ENCODE measurements at regions not wholly inside any gene's neighbourhood (a gene's known extent, or its start where the extent isn't known, plus 50 kb on each side); places are given as distances from the start of the nearest gene placed in this dataset.
"Not testable (repeated sequence)": the region's sequence is repeated elsewhere in the genome, so short reads cannot be mapped to it uniquely, and the experiment has no call there.

DNA sequence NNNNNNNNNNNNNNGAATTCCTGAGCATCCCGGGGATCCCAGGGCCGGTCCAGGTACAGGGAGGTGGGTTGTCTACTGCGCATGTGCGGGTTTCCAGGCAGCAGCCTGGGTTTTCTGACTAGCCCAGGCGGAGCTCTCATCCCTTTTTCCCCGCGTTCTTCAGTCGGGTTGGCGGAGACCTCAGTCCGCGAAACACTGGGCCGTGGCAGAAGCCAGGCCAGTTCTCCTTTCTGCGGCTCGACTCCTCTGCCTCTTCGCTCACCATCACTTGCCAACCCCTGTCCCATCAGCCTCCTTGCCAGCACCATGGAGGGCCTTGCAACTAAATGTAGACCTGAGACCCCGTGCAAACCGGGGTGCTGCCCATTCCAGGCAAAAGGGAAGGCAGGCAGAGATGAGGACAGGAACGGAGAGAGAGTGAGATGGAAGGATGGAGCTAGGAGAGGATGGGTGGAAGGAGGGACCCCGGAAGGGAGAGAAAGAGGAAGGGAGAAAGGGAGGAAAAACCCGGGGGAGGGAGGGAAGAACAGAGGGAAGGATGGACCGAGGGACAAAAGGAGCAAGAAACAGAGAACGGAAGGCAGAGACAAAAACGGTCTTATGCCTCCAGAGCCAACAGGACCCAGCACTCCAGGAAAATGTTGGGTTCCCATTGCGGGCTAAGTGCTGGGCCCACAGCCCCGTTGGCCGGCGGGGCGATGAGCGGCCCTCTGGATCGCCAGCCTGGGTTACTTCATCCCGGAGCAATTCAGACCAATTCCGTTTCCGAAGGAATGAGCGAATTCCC lies 445.4 kb upstream of the DEFB115 start:
- H3K4me1 ChIP-seq (ENCODE audit: low read length), result no peaks in the 10 kb centered on the region
- H3K27me3 ChIP-seq (ENCODE audit: low read depth, low read length), result no peaks in the 10 kb centered on the region
- no peaks in the 10 kb centered on the region for H4K20me1 ChIP-seq (ENCODE audit: insufficient read depth, low read length)
- H3K4me2 ChIP-seq (ENCODE audit: low read length), result peak overlapping the region; percentile 19; the same call in 1 of the 2 replicates
- H3K36me3 ChIP-seq (replicated peaks; ENCODE audit: low read depth, low read length), result no peaks in the 10 kb centered on the region
- no peak overlapping the region for H2AFZ ChIP-seq (ENCODE audit: low read depth, low read length)
- H3K9ac ChIP-seq (ENCODE audit: low read length), result no peak overlapping the region
- peaks cover 14% of the 10 kb centered on the region for H3K9me3 ChIP-seq (ENCODE audit: insufficient read depth, low read length)
- H3K4me3 ChIP-seq (ENCODE audit: low read length), result no peak overlapping the region; the same call in 1 of the 2 replicates
- no peak overlapping the region for H3K27ac ChIP-seq (ENCODE audit: low read length)
- H3K79me2 ChIP-seq (ENCODE audit: low read length), result no peaks in the 10 kb centered on the region
- TF ChIP-seq, protein P1, sequence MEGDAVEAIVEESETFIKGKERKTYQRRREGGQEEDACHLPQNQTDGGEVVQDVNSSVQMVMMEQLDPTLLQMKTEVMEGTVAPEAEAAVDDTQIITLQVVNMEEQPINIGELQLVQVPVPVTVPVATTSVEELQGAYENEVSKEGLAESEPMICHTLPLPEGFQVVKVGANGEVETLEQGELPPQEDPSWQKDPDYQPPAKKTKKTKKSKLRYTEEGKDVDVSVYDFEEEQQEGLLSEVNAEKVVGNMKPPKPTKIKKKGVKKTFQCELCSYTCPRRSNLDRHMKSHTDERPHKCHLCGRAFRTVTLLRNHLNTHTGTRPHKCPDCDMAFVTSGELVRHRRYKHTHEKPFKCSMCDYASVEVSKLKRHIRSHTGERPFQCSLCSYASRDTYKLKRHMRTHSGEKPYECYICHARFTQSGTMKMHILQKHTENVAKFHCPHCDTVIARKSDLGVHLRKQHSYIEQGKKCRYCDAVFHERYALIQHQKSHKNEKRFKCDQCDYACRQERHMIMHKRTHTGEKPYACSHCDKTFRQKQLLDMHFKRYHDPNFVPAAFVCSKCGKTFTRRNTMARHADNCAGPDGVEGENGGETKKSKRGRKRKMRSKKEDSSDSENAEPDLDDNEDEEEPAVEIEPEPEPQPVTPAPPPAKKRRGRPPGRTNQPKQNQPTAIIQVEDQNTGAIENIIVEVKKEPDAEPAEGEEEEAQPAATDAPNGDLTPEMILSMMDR (IDR thresholded peaks at IDR 0.05; ENCODE audit: low read depth, low read length), result no peak
- no peak for TF ChIP-seq EZH2phosphoT487 (IDR thresholded peaks at IDR 0.05; ENCODE audit: low read depth)

- Histone ChIP-seq H3K36me3 (replicated peaks; ENCODE audit: low read depth, low read length) (no peaks in the 10 kb centered on the region), H4K20me1 (ENCODE audit: insufficient read depth, low read length) (no peaks in the 10 kb centered on the region), H3K27me3 (ENCODE audit: low read depth, low read length) (no peaks in the 10 kb centered on the region), H3K4me1 (ENCODE audit: low read length) (no peaks in the 10 kb centered on the region), H3K79me2 (ENCODE audit: low read length) (no peaks in the 10 kb centered on the region), H3K27ac (ENCODE audit: low read length) (no peak overlapping the region), H2AFZ (ENCODE audit: low read depth, low read length) (no peak overlapping the region), H3K4me3 (ENCODE audit: low read length) (no peak overlapping the region), H3K9me3 (ENCODE audit: insufficient read depth, low read length) (peaks cover 14% of the 10 kb centered on the region), H3K4me2 (ENCODE audit: low read length) (no peak overlapping the region), H3K9ac (ENCODE audit: low read length) (no peak overlapping the region)
- no peak for TF ChIP-seq EZH2phosphoT487 (IDR thresholded peaks at IDR 0.05; ENCODE audit: low read depth)
- TF ChIP-seq, protein P1 (IDR thresholded peaks at IDR 0.05; ENCODE audit: low read depth, low read length), result no peak
Measured at GRCh38 chr20:30812739-30813411, 444.6 kb upstream of the DEFB115 start.

DNA sequence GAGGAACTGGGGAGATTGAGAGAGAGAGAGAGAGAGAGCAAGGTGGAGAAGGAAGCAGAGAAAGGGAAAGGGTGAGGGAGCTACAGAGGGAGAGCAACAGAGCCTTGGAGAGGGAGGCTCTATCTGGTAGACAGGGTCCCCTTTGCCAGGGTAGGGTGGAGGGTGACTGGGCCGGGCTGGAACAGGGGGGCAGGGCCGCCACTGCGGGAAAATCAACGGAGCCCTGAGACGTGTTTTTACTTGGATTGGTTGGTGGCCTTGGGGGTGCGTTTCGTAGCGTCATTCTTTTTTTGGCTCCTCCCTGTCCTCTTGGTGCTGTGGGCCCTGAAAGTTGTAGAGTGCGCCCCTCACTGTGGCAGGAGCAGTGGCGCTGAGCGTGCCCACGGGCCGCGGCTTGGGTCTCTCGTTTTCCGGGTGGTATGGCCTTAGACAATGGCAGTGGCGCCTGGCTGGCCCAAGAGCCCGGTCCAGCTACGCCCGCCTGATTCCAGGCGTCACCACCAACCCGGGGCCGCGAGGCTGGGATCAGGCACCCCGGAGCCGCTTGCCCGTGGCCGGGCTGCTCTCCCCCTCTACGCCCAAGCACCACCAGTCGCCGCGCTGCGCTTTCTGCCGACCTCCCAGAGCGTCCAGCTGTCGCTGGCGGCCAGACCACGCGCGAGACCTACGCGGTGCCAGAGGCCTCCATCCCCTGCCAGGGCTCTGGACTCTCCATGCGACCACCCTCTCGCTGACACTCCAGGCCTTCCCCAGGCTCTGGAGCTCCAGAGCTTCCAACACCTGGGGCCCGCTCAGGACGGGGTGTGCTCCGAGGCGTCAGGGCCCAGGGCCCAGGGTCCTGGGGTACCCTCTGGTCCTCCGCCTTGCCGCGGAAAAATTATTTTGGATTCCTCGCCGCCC lies 443.8 kb upstream of the DEFB115 start:
- H3K36me3 ChIP-seq (replicated peaks; ENCODE audit: low read depth, low read length); H3K4me1 ChIP-seq (ENCODE audit: low read length); H3K27me3 ChIP-seq (ENCODE audit: low read depth, low read length); H2AFZ ChIP-seq (ENCODE audit: low read depth, low read length); H3K4me3 ChIP-seq (ENCODE audit: low read length); H3K4me2 ChIP-seq (ENCODE audit: low read length); H3K9ac ChIP-seq (ENCODE audit: low read length); H4K20me1 ChIP-seq (ENCODE audit: insufficient read depth, low read length); H3K27ac ChIP-seq (ENCODE audit: low read length); H3K79me2 ChIP-seq (ENCODE audit: low read length): not testable (repeated sequence)
- peaks cover 14% of the 10 kb centered on the region for H3K9me3 ChIP-seq (ENCODE audit: insufficient read depth, low read length)

DNA sequence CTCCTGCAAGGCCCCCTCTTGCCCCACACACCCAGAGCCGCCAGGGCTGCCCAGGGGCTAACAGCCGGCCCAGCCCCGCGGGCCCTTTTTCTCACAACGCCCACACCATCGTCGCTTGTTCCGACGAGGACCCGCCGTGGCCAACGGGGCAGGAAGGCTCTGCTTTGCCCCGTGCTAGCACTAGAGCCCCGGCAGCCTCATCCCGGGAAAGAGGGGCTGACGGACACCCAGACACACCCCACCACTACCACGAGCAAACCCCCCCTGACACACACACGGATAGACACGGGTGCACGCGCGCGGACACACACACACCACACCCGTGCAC lies 443.2 kb upstream of the DEFB115 start:
- H3K4me1 ChIP-seq (ENCODE audit: low read length), result not testable (repeated sequence)
- peaks cover 14% of the 10 kb centered on the region for H3K9me3 ChIP-seq (ENCODE audit: insufficient read depth, low read length)

GRCh38 chr20:30815027-30815576 lies 442.4 kb upstream of the DEFB115 start:
- not testable (repeated sequence) for H3K36me3 ChIP-seq (replicated peaks; ENCODE audit: low read depth, low read length); H3K79me2 ChIP-seq (ENCODE audit: low read length); H3K27ac ChIP-seq (ENCODE audit: low read length); H3K4me3 ChIP-seq (ENCODE audit: low read length); H3K4me1 ChIP-seq (ENCODE audit: low read length); H4K20me1 ChIP-seq (ENCODE audit: insufficient read depth, low read length); H2AFZ ChIP-seq (ENCODE audit: low read depth, low read length); H3K9ac ChIP-seq (ENCODE audit: low read length); H3K4me2 ChIP-seq (ENCODE audit: low read length); H3K27me3 ChIP-seq (ENCODE audit: low read depth, low read length)
- H3K9me3 ChIP-seq (ENCODE audit: insufficient read depth, low read length), result peaks cover 14% of the 10 kb centered on the region

More for the DNA sequence above, 443.2 kb upstream of the DEFB115 start:
- H3K79me2 ChIP-seq (ENCODE audit: low read length); H3K27me3 ChIP-seq (ENCODE audit: low read depth, low read length); H3K4me2 ChIP-seq (ENCODE audit: low read length); H3K27ac ChIP-seq (ENCODE audit: low read length); H4K20me1 ChIP-seq (ENCODE audit: insufficient read depth, low read length); H3K9ac ChIP-seq (ENCODE audit: low read length); H3K36me3 ChIP-seq (replicated peaks; ENCODE audit: low read depth, low read length); H3K4me3 ChIP-seq (ENCODE audit: low read length); H2AFZ ChIP-seq (ENCODE audit: low read depth, low read length): not testable (repeated sequence)
